Mucosa of rectum (tissue), 2 donors: ENCODE measurements at regions not wholly inside any gene's neighbourhood (a gene's known extent, or its start where the extent isn't known, plus 50 kb on each side); places are given as distances from the start of the nearest gene placed in this dataset.
"Not testable (repeated sequence)": the region's sequence is repeated elsewhere in the genome, so short reads cannot be mapped to it uniquely, and the experiment has no call there.

Experiments
- H3K27ac ChIP-seq, 2 donors: one replicate each; pipeline ENCODE4 v1.7.0; 2013; ENCODE audit warnings: inconsistent platforms in 2 of 2, low read depth in 2 of 2, low read length in 2 of 2
- H3K27me3 ChIP-seq, 2 donors: one replicate each; pipeline ENCODE4 v1.7.0; 2013; ENCODE audit warnings: low read length in 2 of 2; ENCODE audit not compliant: control insufficient read depth in 2 of 2, insufficient read depth in 2 of 2
- H3K36me3 ChIP-seq, 2 donors: one replicate each; pipeline ENCODE4 v1.7.0; 2013; ENCODE audit warnings: low read length in 2 of 2; ENCODE audit not compliant: control insufficient read depth in 2 of 2, insufficient read depth in 2 of 2
- H3K4me1 ChIP-seq, 2 donors: one replicate each; pipeline ENCODE4 v1.7.0; 2013; ENCODE audit warnings: low read length in 2 of 2, mild to moderate bottlenecking in 1 of 2; ENCODE audit not compliant: control insufficient read depth in 2 of 2, insufficient read depth in 2 of 2
- H3K4me3 ChIP-seq, 2 donors: one replicate each; pipeline ENCODE4 v1.7.0; 2013; ENCODE audit warnings: low read length in 2 of 2
- H3K9ac ChIP-seq, 2 donors: one replicate each; pipeline ENCODE4 v1.7.0; 2013; ENCODE audit warnings: low read length in 2 of 2, low read depth in 1 of 2, mild to moderate bottlenecking in 1 of 2
- H3K9me3 ChIP-seq, 2 donors: one replicate each; pipeline ENCODE4 v1.7.0; 2013; ENCODE audit warnings: low read length in 2 of 2; ENCODE audit not compliant: control insufficient read depth in 2 of 2
- donor health status: healthy.
- donor health status: Normal muscosa, but diverticular disease.

DNA sequence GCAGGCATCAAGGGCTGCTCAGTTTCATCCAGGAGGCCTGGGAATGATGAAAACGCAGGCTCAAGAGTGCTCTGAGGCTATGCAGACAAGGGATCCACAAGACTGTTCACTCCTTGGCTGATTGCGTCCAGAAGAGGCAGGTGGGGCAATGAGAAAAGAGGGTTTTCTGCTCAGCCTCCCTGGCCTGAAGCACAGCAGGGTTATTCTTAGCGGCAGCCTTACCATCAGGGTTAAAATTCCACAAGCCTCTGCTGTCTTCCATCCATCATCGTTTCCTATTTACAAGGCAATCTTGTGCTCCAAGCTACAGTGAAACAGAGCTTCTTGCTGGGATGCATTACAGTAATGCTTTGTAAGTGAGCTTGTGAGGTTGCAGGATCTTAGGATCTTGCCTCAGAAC lies 129.4 kb upstream of the SHH start:
- Histone ChIP-seq H3K36me3 (no peaks in the 10 kb centered on the region), H3K9ac (no peak overlapping the region), H3K27me3 (no peaks in the 10 kb centered on the region), H3K4me1 (no peaks in the 10 kb centered on the region), H3K9me3 (no peaks in the 10 kb centered on the region), H3K4me3 (no peak overlapping the region), H3K27ac (no peak overlapping the region)

DNA sequence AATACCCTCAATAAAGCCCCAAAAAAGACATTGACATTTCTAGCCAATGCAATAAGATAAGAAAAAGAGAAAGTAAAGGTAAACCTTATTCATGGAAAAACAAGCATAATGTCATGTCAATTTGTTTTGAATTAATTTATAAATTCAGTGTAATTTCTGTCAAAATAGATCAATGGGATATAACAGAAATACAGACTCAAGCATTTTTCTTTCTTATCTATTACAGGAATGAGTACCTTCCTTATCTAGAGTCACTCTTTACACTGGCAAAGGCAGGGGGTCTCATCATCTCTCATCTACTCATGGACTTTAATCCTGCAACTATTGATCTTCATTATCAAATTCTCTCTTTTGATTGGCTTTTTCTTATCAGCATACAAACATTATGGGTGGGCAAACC lies 127.1 kb upstream of the SHH start:
- no peak overlapping the region for H3K9ac ChIP-seq
- no peak overlapping the region for H3K27ac ChIP-seq
- no peaks in the 10 kb centered on the region for H3K36me3 ChIP-seq
- no peaks in the 10 kb centered on the region for H3K4me1 ChIP-seq
- no peaks in the 10 kb centered on the region for H3K9me3 ChIP-seq
- H3K4me3 ChIP-seq, result no peak overlapping the region
- peaks cover 0 to 2% of the 10 kb centered on the region in 2 donors for H3K27me3 ChIP-seq

DNA sequence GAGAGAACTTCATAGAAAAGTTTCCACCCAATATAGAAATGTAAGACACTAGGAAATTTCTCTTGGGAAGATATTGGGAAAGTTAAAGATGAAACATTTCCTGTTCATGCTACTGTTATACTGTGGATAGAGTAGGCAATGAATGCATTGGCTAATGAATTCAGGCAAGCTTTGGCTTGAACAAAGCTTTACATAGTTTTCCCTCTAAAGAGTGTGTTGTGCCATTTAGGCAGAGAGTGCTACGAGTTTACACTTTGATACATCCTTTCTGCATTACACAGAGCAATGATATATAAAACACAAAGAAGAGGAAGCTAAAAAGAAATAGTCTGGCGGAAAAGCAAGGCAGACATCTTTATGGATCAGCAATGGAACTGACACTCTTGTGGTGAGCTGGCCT lies 125.9 kb upstream of the SHH start:
- Histone ChIP-seq H3K36me3 (no peaks in the 10 kb centered on the region), H3K9ac (no peak overlapping the region), H3K4me3 (no peak overlapping the region), H3K4me1 (no peaks in the 10 kb centered on the region), H3K27me3 (peaks cover 0 to 2% of the 10 kb centered on the region in 2 donors), H3K9me3 (no peaks in the 10 kb centered on the region), H3K27ac (no peak overlapping the region)

DNA sequence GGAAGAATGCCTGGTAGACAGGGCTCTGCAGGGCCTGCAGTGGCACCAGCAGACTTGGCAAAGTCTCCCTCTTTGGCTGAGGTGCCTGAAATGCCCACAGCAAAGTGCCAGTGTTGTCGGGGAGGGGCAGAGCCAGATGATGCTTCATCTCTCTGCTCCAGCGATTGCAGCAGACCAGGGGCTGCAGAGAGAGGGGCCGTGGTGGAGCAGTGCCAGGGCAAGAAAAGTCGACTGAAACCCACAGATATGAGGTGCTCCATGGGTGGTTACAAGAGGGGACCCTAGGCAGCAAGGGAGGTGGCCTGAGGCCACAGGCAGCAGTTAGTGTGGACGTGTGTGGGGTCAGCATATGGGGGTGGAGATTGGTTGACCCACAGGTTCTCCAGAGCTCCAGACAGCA lies 123.5 kb upstream of the SHH start:
- Histone ChIP-seq H3K4me3 (no peak overlapping the region), H3K27me3 (peaks cover 0 to 2% of the 10 kb centered on the region in 2 donors), H3K9me3 (no peaks in the 10 kb centered on the region), H3K27ac (no peak overlapping the region), H3K36me3 (no peaks in the 10 kb centered on the region), H3K9ac (no peak overlapping the region), H3K4me1 (no peaks in the 10 kb centered on the region)

DNA sequence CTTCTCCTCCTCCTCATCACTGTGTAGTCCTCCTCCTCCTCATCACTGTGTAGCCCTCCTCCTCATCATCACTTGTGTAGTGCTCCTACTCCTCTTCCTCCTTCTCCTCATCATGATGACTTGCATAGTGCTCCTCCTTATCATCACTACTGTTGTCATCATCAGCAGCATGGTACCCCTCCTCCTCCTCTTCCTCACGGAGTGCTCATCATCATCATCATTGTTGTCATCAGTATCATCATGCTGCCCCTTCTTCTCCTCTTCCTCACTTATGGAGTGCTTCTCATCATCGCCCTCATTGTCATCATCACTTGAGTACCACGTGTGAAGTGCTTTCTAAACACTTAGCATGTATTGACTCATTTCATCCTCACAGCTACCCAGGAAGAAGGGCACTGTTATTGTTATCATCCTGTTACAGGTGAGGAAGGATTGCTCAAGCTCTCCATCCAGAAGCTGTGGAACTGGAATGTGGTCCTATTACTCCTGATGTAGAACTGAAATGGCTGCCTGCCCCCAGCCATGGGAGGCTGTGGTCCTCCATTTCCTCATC lies 122.8 kb upstream of the SHH start:
- no peak overlapping the region for H3K4me3 ChIP-seq
- H3K36me3 ChIP-seq, result no peaks in the 10 kb centered on the region
- H3K27me3 ChIP-seq, result peaks cover 0 to 2% of the 10 kb centered on the region in 2 donors
- no peaks in the 10 kb centered on the region for H3K9me3 ChIP-seq
- H3K27ac ChIP-seq, result no peak overlapping the region
- H3K4me1 ChIP-seq, result no peaks in the 10 kb centered on the region
- H3K9ac ChIP-seq, result no peak overlapping the region

DNA sequence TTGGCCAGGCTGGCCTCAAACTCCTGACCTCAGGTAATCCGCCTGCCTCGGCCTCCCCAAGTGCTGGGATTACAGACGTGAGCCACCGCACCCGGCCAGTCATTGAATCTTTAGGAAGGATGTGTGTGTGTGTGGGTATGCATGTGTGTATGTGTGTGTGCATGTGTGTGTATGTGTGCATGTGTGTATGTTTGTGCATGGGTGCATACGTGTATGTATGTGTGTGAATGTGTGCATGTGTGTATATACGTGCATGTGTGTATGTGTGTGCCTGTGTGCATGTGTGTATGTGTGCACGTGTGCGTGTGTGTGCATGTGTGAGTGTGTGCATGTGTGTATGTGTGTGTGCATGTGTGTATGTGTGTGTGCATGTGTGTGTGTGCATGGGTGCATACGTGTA lies 120.1 kb upstream of the SHH start:
- not testable (repeated sequence) for H3K36me3 ChIP-seq, H3K4me3 ChIP-seq, H3K9me3 ChIP-seq, H3K4me1 ChIP-seq, H3K27ac ChIP-seq, H3K9ac ChIP-seq, H3K27me3 ChIP-seq

DNA sequence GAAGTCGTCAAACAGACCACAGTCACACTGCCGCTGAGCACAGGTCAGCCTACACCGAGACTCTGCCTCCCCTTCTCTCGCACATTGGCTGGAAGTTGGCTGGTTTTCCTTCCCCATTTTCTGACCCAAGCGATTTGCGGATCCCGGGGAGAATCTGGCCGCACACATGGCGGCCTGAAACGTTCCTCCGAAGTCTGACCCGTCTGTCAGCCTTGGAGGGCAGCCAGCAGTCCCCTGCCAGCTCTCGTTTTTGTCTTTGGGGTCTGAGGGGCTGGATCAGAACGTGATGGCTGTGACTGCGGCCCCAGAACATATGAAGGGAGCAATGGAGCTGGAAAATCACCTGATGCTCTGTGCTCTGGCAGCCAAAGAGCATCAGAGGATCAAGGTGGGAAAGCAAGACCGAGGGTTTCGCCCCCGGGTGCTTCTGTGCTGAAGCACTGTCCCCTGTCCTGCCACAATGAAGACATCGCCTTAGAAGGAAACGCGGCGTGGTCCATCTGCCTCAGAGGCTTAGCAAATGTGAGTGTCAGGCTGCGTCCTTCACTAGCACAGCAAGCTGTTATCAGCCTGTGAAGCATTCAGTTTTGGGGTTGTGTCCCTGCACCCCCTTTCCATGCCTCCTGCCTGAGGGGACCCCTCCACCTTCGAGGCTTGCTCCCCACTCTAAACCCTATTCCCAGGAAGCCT lies 119.3 kb upstream of the SHH start:
- H3K4me3 ChIP-seq, result no peak overlapping the region
- H3K9ac ChIP-seq, result no peak overlapping the region
- H3K27ac ChIP-seq, result no peak overlapping the region
- H3K4me1 ChIP-seq, result no peaks in the 10 kb centered on the region
- no peaks in the 10 kb centered on the region for H3K9me3 ChIP-seq
- H3K27me3 ChIP-seq, result peaks cover 2 to 4% of the 10 kb centered on the region in 2 donors
- no peaks in the 10 kb centered on the region for H3K36me3 ChIP-seq

DNA sequence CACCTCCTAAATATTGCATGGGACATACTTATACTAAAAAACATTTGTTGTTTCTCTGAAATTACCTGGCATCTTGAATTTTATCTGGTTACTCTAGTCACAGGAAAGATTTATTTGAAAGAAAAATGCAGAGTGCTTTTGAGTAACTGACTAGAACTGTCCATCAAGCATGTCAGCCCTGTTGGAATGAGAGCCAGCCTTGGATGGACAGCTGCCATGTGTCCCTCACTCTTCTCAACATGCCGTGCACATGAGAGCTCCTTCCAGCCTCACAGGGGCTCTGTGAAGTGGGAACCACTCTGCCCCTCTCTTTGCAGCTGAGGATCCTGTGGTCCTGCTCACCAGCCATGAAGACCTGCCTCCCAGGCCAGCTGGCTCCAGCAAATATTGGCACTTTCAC lies 118.3 kb upstream of the SHH start:
- no peaks in the 10 kb centered on the region for H3K9me3 ChIP-seq
- no peak overlapping the region for H3K27ac ChIP-seq
- H3K4me3 ChIP-seq, result no peak overlapping the region
- H3K4me1 ChIP-seq, result no peaks in the 10 kb centered on the region
- no peak overlapping the region for H3K9ac ChIP-seq
- peaks cover 2 to 4% of the 10 kb centered on the region in 2 donors for H3K27me3 ChIP-seq
- no peaks in the 10 kb centered on the region for H3K36me3 ChIP-seq

DNA sequence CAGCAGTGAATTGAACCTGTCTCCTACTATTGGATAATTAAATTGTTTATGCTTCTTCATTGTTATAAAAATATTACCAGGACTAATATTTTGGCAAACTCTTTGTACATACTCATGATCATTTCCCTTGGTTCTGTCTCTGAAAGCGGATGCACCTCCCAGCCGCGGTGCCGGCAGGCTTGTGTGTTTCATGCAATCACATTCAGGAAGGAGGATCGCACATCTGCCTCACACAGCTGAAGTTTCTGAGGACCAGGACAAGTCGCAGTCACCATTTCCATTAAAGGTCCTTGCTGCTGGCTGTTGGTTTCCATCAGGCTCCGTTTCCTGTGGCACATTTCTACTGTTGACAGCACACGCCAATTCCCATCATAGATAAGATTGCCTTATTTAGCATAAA lies 117.8 kb upstream of the SHH start:
- H3K27me3 ChIP-seq, result peaks cover under 1 to 4% of the 10 kb centered on the region in 2 donors

DNA sequence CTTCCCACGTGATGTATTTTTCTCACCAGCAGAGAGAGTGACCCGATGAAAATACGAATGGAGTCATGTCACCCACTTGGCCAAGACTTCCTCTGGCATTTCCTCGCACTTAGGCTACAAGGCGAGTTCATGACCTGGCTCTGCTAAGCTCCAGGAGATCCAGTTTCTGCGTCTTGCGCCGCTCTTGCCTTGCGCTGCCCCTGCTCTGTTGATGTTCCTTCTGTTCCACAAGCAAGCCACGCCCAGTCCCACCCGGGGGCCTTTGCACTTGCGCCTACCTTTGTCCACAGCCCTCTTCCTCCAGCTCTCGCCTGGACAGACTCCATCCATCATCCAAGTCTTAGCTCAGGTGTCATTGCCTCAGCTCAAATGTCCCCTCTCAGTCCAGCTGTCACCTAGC lies 116.3 kb upstream of the SHH start:
- Histone ChIP-seq H3K4me1 (no peaks in the 10 kb centered on the region), H3K9me3 (no peaks in the 10 kb centered on the region), H3K27me3 (peaks cover 0 to 4% of the 10 kb centered on the region in 2 donors), H3K36me3 (no peaks in the 10 kb centered on the region), H3K4me3 (no peak overlapping the region), H3K27ac (no peak overlapping the region), H3K9ac (no peak overlapping the region)

More for the DNA sequence above, 117.8 kb upstream of the SHH start:
- Histone ChIP-seq H3K4me1 (no peaks in the 10 kb centered on the region), H3K9me3 (no peaks in the 10 kb centered on the region), H3K27ac (no peak overlapping the region), H3K9ac (no peak overlapping the region), H3K4me3 (no peak overlapping the region), H3K36me3 (no peaks in the 10 kb centered on the region)
